KMS-11 (cell line): ENCODE measurements at regions not wholly inside any gene's neighbourhood (a gene's known extent, or its start where the extent isn't known, plus 50 kb on each side); places are given as distances from the start of the nearest gene placed in this dataset.

Source experiments
- H2AFZ ChIP-seq: fragments of 200-600 bp; sonication (generic); 2 replicates; pipeline ENCODE4 v1.6.1; 2016; ENCODE audit warnings: antibody characterized with exemption, mixed run types, low read depth
- H3K27ac ChIP-seq: fragments of 200-600 bp; sonication (generic); 2 replicates; pipeline ENCODE4 v1.6.1; 2016; ENCODE audit warnings: mild to moderate bottlenecking, mixed run types
- H3K27me3 ChIP-seq: fragments of 200-600 bp; sonication (generic); 2 replicates; pipeline ENCODE4 v1.6.1; 2017; ENCODE audit warnings: mild to moderate bottlenecking, low read depth, mixed run types, moderate library complexity; ENCODE audit not compliant: insufficient read depth
- H3K36me3 ChIP-seq: fragments of 200-600 bp; sonication (generic); 2 replicates; pipeline ENCODE4 v1.6.1; 2017; ENCODE audit warnings: mild to moderate bottlenecking, mixed run types; ENCODE audit not compliant: insufficient read depth
- H3K4me1 ChIP-seq: fragments of 200-600 bp; sonication (generic); 2 replicates; pipeline ENCODE4 v1.6.1; 2016; ENCODE audit warnings: mild to moderate bottlenecking, low read depth, mixed run types; ENCODE audit not compliant: poor library complexity, severe bottlenecking
- H3K4me2 ChIP-seq: fragments of 200-600 bp; sonication (generic); 2 replicates; pipeline ENCODE4 v1.7.0; 2016; ENCODE audit warnings: mild to moderate bottlenecking, mixed run types
- H3K4me3 ChIP-seq: fragments of 200-600 bp; sonication (generic); IDR thresholded peaks from 2 replicates; pipeline ENCODE4 v1.6.1; 2017; ENCODE audit warnings: low read depth, low read length, mixed read lengths; ENCODE audit not compliant: insufficient read depth
- H3K79me2 ChIP-seq: fragments of 200-600 bp; sonication (generic); 2 replicates; pipeline ENCODE4 v1.6.1; 2016; ENCODE audit warnings: low read depth, mixed run types; ENCODE audit not compliant: insufficient read depth
- H3K9ac ChIP-seq: fragments of 200-600 bp; sonication (generic); 2 replicates; pipeline ENCODE4 v1.6.1; 2016; ENCODE audit warnings: mild to moderate bottlenecking, mixed run types
- H4K20me1 ChIP-seq: fragments of 200-600 bp; sonication (generic); 2 replicates; pipeline ENCODE4 v1.6.1; 2016; ENCODE audit warnings: mild to moderate bottlenecking, mixed run types; ENCODE audit not compliant: insufficient read depth
- CTCF ChIP-seq: fragments of 200-600 bp; sonication (generic); conservative IDR thresholded peaks from 2 replicates; pipeline ENCODE4 v1.6.1; 2017; ENCODE audit warnings: low read depth, mild to moderate bottlenecking, antibody characterized with exemption, low read length, moderate library complexity, mixed read lengths

DNA sequence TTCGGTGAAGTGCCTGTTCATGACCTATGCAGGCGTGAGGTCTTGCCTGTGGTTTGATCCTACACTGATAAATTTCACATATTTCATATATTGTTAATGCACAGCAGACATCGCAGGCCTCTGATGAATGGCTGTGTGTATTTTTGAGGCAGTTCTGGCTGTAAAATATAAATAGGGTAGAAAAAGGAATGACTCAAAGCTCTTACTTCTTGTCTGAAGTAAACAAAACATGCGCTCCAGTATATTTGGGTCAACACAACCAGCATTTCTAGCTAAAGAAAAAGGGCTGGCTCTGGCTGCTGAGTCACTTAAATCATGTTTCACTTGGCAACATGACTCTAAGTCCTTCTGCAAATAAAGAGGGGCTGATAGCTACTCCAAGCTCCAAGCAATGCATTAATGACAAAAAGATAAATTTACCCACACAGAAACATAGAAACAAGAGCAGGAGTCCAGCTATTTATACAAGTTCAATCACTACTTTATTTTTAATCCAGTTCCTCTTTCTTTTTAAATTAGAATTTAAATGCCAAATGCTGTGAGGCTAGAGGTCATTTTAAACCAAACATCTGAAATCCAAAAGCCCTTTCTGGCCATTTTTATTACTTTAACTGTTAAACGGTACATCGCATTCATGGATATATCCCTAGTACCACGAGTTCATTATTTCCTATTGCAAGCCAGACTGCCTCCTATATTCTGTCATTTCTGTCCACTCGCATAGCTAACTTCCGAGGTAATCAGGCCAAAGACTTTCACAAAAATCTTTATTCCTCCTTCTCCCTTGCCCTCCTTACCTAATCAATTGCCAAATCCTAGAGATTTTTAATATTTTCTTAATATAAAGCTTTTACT, 54.3 kb upstream of the TMCC3 start:
- H3K27ac ChIP-seq: no peak overlapping the region
- H3K4me1 ChIP-seq: no peaks in the 10 kb centered on the region
- H3K4me3 ChIP-seq: no peak overlapping the region
- H3K4me2 ChIP-seq: no peak overlapping the region
- no peak overlapping the region for H2AFZ ChIP-seq
- H3K9ac ChIP-seq: no peak overlapping the region
- TF ChIP-seq CTCF: no peak
- no peaks in the 10 kb centered on the region for H3K27me3 ChIP-seq
- H3K36me3 ChIP-seq: no peaks in the 10 kb centered on the region
- H4K20me1 ChIP-seq: no peaks in the 10 kb centered on the region
- no peaks in the 10 kb centered on the region for H3K79me2 ChIP-seq

- Histone ChIP-seq H3K27ac (no peak overlapping the region), H3K9ac (no peak overlapping the region), H3K79me2 (no peaks in the 10 kb centered on the region), H3K4me3 (no peak overlapping the region), H4K20me1 (no peaks in the 10 kb centered on the region), H3K4me2 (no peak overlapping the region), H3K27me3 (no peaks in the 10 kb centered on the region), H3K4me1 (no peaks in the 10 kb centered on the region), H3K36me3 (no peaks in the 10 kb centered on the region), H2AFZ (no peak overlapping the region)
- TF ChIP-seq CTCF: no peak
These were observed 52.3 kb upstream of the TMCC3 start for GRCh38 chr12:94702696-94703095.

DNA sequence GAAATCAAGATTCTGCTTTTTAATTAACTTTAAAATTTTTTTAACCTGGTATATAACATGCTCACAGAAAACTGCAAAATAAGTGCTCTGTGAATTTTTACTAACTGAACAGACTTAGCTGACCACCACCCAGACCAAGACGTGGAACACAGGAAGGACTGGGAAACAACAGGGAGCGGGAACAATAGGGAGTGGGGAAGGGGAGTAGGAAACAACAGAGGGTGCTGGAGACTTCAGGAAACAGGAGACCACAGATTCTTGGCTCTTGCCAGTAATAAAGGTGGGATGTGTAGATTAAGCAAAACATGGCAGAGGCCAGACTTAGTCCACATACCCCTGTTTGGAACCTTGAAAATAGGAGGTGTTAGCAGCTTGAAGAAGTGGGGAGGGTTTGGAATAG, 51.4 kb upstream of the TMCC3 start:
- Histone ChIP-seq H3K4me1 (no peaks in the 10 kb centered on the region), H3K4me3 (no peak overlapping the region), H3K9ac (no peak overlapping the region), H3K27ac (no peak overlapping the region), H3K27me3 (no peaks in the 10 kb centered on the region), H4K20me1 (no peaks in the 10 kb centered on the region), H2AFZ (no peak overlapping the region), H3K79me2 (no peaks in the 10 kb centered on the region), H3K36me3 (no peaks in the 10 kb centered on the region), H3K4me2 (no peak overlapping the region)
- no peak for TF ChIP-seq CTCF

DNA sequence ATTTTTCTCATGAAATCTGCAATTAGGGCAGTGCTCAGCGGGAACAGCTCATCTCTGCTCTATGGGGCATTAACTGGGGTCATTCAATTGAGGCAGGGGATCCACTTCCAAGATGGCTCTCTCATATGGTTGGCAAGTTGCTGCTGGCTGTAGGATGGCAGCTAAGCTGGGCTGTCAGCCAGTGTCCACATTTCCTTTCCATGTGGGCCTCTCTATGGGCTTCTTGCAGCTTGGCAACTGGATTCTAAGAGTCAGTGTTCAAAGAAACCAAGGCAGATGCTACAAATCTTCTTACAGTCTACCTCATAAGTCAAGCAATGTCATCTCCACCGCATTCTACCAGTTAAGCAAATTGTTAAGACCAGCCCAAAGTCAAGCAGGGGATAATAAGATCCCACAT, 50.3 kb upstream of the TMCC3 start:
- no peak for TF ChIP-seq CTCF

More for the DNA sequence above, 50.3 kb upstream of the TMCC3 start:
- Histone ChIP-seq H3K27ac (no peak overlapping the region), H3K36me3 (no peaks in the 10 kb centered on the region), H3K4me1 (no peaks in the 10 kb centered on the region), H3K79me2 (no peaks in the 10 kb centered on the region), H2AFZ (no peak overlapping the region), H4K20me1 (no peaks in the 10 kb centered on the region), H3K27me3 (no peaks in the 10 kb centered on the region), H3K9ac (no peak overlapping the region), H3K4me3 (no peak overlapping the region), H3K4me2 (no peak overlapping the region)
